Spinal cord (tissue), 9 donors: ENCODE measurements at regions not wholly inside any gene's neighbourhood (a gene's known extent, or its start where the extent isn't known, plus 50 kb on each side); places are given as distances from the start of the nearest gene placed in this dataset.
"Not testable (repeated sequence)": the region's sequence is repeated elsewhere in the genome, so short reads cannot be mapped to it uniquely, and the experiment has no call there.

ENCODE experiments used
- DNase-seq, 6 donors: peaks; one replicate each; pipeline versions ENCODE4 v3.0.0 to v3.0.0-alpha.2; 2013 to 2015; ENCODE audit warnings: low spot score in 6 of 6, low read depth in 4 of 6
- H3K27ac ChIP-seq: one replicate; pipeline ENCODE4 v1.5.1; 2013; ENCODE audit warnings: low read depth, low read length, control low read depth
- H3K27me3 ChIP-seq: one replicate; pipeline ENCODE4 v1.6.1; 2013; ENCODE audit warnings: low read length; ENCODE audit not compliant: control insufficient read depth, insufficient read depth
- H3K36me3 ChIP-seq: one replicate; pipeline ENCODE4 v1.6.1; 2013; ENCODE audit warnings: low read length; ENCODE audit not compliant: control insufficient read depth, insufficient read depth
- H3K4me1 ChIP-seq: one replicate; pipeline ENCODE4 v1.6.1; 2013; ENCODE audit warnings: low read length; ENCODE audit not compliant: control insufficient read depth, insufficient read depth
- H3K4me3 ChIP-seq: one replicate; pipeline ENCODE4 v1.5.1; 2013; ENCODE audit warnings: low read depth, low read length, control low read depth
- H3K9me3 ChIP-seq: one replicate; pipeline ENCODE4 v1.6.1; 2013; ENCODE audit warnings: low read length; ENCODE audit not compliant: control insufficient read depth, insufficient read depth
- WGBS: methylation state at CpG from one replicate; pipeline ENCODE4 v1.1.5; 2013; ENCODE audit warnings: missing lambda C conversion rate; ENCODE audit not compliant: insufficient coverage; 5-methylcytosine and 5-hydroxymethylcytosine counted together
- donor health status: healthy.

- no CpG with 5 or more reads among the region's 5 CpGs for WGBS
- DNase-seq = peak in 3 of 6 donors; percentile 20 to 92 (median 33)
- H3K27me3 ChIP-seq = no peaks in the 10 kb centered on the region
Measured at GRCh38 chr15:36029606-36030210, 483.7 kb upstream of the DPH6 start.

GRCh38 chr15:36039996-36040572, 494.1 kb upstream of the DPH6 start:
- 0% methylated on average over 1 of the region's 5 CpGs for WGBS
- DNase-seq = peak in 2 of 6 donors; percentile 43 to 67
- Histone ChIP-seq H3K27ac (no peak overlapping the region), H3K4me3 (no peak overlapping the region), H3K9me3 (no peaks in the 10 kb centered on the region), H3K27me3 (no peaks in the 10 kb centered on the region), H3K36me3 (no peaks in the 10 kb centered on the region), H3K4me1 (no peaks in the 10 kb centered on the region)

More at GRCh38 chr15:36029606-36030210, 483.7 kb upstream of the DPH6 start:
- no peaks in the 10 kb centered on the region for H3K4me1 ChIP-seq
- H3K27ac ChIP-seq = no peak overlapping the region
- no peak overlapping the region for H3K4me3 ChIP-seq
- H3K9me3 ChIP-seq = no peaks in the 10 kb centered on the region
- no peaks in the 10 kb centered on the region for H3K36me3 ChIP-seq

DNA sequence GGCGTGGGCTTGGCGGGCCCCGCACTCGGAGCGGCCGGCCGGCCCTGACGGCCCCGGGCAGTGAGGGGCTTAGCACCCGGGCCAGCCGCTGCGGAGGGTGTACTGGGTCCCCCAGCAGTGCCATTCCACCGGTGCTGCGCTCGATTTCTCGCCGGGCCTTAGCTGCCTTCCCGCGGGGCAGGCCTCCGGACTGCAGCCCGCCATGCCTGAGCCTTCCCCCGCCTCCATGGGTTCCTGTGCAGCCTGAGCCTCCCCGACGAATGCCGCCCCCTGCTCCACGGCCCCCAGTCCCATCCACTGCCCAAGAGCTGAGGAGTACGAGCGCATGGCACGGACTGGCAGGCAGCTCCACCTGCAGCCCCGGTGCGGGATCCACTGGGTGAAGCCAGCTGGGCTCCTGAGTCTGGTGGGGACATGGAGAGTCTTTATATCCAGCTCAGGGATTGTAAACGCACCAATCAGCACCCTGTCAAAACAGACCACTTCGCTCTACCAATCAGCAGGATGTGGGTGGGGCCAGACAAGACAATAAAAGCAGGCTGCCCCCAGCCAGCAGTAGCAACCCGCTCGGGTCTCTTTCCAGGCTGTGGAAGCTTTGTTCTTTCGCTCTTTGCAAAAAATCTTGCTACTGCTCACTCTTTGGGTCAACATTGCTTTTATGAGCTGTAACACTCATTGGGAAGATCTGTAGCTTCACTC, 501.2 kb upstream of the DPH6 start:
- not testable (repeated sequence) for H3K27ac ChIP-seq, H3K36me3 ChIP-seq, H3K4me3 ChIP-seq, H3K9me3 ChIP-seq, H3K4me1 ChIP-seq, DNase-seq, H3K27me3 ChIP-seq
- 95% methylated on average over 33 of the region's 36 CpGs for WGBS

- Histone ChIP-seq H3K27ac (no peak overlapping the region), H3K36me3 (no peaks in the 10 kb centered on the region), H3K27me3 (no peaks in the 10 kb centered on the region), H3K4me3 (no peak overlapping the region), H3K4me1 (no peaks in the 10 kb centered on the region), H3K9me3 (no peaks in the 10 kb centered on the region)
- WGBS = 0% methylated on average over 1 of the region's 1 CpG
- DNase-seq = peak in 1 of 6 donors; percentile 37
Measured at GRCh38 chr15:36050899-36051298, 504.9 kb upstream of the DPH6 start.

- not testable (repeated sequence) for H3K27me3 ChIP-seq, DNase-seq, H3K9me3 ChIP-seq, H3K36me3 ChIP-seq, H3K4me3 ChIP-seq, H3K27ac ChIP-seq, H3K4me1 ChIP-seq
- no CpG with 5 or more reads among the region's 1 CpG for WGBS
Measured at GRCh38 chr15:36052641-36053040, 506.7 kb upstream of the DPH6 start.

- no peak for DNase-seq
- no CpG with 5 or more reads among the region's 1 CpG for WGBS
- H3K27me3 ChIP-seq = no peaks in the 10 kb centered on the region
- no peaks in the 10 kb centered on the region for H3K4me1 ChIP-seq
- H3K9me3 ChIP-seq = no peaks in the 10 kb centered on the region
- no peaks in the 10 kb centered on the region for H3K36me3 ChIP-seq
- H3K27ac ChIP-seq = no peak overlapping the region
- H3K4me3 ChIP-seq = no peak overlapping the region
Measured at GRCh38 chr15:36053746-36054145, 507.8 kb upstream of the DPH6 start.

DNA sequence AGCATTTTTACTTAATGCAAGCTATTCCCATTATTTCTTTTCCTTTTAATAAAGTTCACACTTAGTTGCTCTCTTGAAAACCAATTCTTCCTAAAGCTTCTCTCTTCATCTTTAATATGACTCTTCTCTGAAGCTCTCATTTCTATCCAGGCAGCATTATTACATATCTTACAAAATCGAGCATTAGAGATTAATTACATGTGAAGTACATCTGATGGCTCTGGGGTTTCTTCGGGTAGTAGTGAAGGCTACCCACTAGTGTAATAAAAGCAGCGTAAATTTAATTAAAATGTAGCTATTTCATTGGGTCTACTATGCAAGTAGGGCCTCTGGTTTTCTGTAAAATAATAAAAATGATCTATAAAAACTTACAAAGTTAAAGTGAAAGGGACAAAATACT, 513.6 kb upstream of the DPH6 start:
- no peaks in the 10 kb centered on the region for H3K27me3 ChIP-seq
- no CpG with 5 or more reads among the region's 3 CpGs for WGBS
- no peaks in the 10 kb centered on the region for H3K36me3 ChIP-seq
- no peak overlapping the region for H3K4me3 ChIP-seq
- H3K9me3 ChIP-seq = no peaks in the 10 kb centered on the region
- peak in 1 of 6 donors; percentile 68 for DNase-seq
- H3K27ac ChIP-seq = no peak overlapping the region
- no peaks in the 10 kb centered on the region for H3K4me1 ChIP-seq

DNA sequence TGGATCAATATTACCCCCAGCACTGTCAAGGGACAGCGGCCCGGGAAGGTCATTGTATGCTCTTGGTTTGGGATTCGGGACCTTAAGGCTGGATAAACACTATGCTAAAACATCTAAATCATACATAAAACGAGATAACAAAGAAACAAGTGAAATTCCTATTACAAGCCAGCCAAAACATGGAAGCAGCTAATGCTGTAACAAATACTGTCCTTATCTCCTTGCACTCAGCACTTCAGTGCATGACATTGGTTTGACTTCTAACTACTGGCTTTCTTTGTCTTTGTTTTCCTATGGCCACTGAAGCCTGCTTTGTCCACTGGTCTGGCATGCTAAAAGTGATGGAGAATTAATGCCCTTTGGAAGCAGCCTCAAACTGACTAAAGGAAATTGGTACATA, 516.4 kb upstream of the DPH6 start:
- Histone ChIP-seq H3K4me3 (no peak overlapping the region), H3K27ac (no peak overlapping the region), H3K27me3 (no peaks in the 10 kb centered on the region), H3K9me3 (no peaks in the 10 kb centered on the region), H3K36me3 (no peaks in the 10 kb centered on the region), H3K4me1 (peaks cover 3% of the 10 kb centered on the region)
- no CpG with 5 or more reads among the region's 4 CpGs for WGBS
- no peak for DNase-seq

- H3K4me1 ChIP-seq = peaks cover 3% of the 10 kb centered on the region
- no peaks in the 10 kb centered on the region for H3K9me3 ChIP-seq
- DNase-seq = no peak
- 79% methylated on average over 3 of the region's 3 CpGs for WGBS
- H3K27me3 ChIP-seq = no peaks in the 10 kb centered on the region
- no peak overlapping the region for H3K27ac ChIP-seq
- H3K36me3 ChIP-seq = no peaks in the 10 kb centered on the region
- H3K4me3 ChIP-seq = no peak overlapping the region
Measured at GRCh38 chr15:36066757-36067156, 512.7 kb upstream of the CDIN1 start.
